ENCODE measurements at regions not wholly inside any gene's neighbourhood (a gene's known extent, or its start where the extent isn't known, plus 50 kb on each side); places are given as distances from the start of the nearest gene placed in this dataset.

DNA sequence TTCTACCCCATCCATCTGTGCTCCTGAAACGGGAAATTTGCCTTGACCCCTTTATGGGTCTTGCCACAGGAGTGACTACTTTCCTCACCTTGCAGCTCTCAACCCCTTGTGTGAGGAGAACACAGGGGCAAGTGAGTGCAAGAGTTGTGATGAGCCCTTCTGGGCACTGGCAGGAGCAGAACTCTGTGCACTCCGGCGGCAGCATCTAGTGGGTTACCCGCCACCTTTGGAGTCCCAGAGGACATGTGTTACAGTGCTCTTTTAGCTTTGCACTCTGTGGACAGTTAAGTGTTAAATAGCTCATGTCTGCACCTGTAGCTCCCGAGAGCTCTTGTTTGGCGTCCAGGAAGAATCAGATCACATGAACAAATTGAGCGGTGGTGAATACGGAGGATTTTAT, 940.2 kb downstream of the GRIK2 start:
- TF ChIP-seq, protein P1, sequence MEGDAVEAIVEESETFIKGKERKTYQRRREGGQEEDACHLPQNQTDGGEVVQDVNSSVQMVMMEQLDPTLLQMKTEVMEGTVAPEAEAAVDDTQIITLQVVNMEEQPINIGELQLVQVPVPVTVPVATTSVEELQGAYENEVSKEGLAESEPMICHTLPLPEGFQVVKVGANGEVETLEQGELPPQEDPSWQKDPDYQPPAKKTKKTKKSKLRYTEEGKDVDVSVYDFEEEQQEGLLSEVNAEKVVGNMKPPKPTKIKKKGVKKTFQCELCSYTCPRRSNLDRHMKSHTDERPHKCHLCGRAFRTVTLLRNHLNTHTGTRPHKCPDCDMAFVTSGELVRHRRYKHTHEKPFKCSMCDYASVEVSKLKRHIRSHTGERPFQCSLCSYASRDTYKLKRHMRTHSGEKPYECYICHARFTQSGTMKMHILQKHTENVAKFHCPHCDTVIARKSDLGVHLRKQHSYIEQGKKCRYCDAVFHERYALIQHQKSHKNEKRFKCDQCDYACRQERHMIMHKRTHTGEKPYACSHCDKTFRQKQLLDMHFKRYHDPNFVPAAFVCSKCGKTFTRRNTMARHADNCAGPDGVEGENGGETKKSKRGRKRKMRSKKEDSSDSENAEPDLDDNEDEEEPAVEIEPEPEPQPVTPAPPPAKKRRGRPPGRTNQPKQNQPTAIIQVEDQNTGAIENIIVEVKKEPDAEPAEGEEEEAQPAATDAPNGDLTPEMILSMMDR (conservative IDR thresholded peaks at IDR 0.05 in 1 of 2, IDR thresholded peaks at IDR 0.05 in 1 of 2; ENCODE audit: extremely low read depth in 1 of 2, insufficient read depth in 1 of 2, low read depth in 1 of 2, low read length in 2 of 2): no peak
- TF ChIP-seq EZH2 (IDR thresholded peaks at IDR 0.05; ENCODE audit: borderline replicate concordance, low read length): no peak
